HK-2 (cell line): ENCODE measurements at regions not wholly inside any gene's neighbourhood (a gene's known extent, or its start where the extent isn't known, plus 50 kb on each side); places are given as distances from the start of the nearest gene placed in this dataset.
"Not testable (repeated sequence)": the region's sequence is repeated elsewhere in the genome, so short reads cannot be mapped to it uniquely, and the experiment has no call there.

ENCODE experiments used
- DNase-seq: peaks from one replicate; pipeline ENCODE4 v3.0.0-alpha.2; 2018; ENCODE audit not compliant: unreplicated experiment

- DNase-seq, result no peak
Measured at GRCh38 chr9:115668521-115668920, 485.1 kb upstream of the PAPPA start.

DNA sequence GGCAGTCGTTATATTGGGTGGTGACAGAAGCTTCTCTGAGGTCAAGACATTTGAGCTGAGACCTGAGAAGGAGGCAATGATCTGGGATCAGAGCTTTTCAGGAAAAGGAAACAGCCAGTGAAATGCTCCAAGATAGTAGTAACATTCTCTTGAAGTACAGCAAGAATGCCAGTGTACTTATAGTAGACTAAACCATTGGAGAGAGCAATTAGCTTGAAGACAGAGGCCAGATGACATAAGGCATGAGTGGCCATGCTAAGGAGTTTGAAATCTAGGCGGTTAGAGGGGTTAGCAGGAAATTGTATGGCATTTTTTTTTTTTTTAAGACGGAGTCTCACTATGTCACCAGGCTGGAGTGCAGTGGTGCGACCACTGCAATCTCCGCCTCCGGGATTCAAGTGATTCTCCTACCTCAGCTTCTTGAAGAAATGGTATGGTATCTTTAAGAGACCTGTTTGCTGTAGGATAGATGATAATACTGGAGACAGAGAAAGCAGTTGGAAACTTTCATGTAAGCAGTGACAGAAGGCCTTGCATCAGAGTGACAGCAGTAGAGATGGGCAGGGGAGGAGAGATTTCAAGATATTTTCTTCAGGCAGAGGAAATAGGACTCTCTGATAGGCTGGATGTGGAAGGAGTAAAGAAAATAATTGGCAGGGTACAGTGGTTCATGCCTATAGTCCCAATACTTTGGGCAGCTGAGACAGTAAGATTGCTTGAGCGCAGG lies 482.2 kb upstream of the PAPPA start:
- DNase-seq, result no peak

DNA sequence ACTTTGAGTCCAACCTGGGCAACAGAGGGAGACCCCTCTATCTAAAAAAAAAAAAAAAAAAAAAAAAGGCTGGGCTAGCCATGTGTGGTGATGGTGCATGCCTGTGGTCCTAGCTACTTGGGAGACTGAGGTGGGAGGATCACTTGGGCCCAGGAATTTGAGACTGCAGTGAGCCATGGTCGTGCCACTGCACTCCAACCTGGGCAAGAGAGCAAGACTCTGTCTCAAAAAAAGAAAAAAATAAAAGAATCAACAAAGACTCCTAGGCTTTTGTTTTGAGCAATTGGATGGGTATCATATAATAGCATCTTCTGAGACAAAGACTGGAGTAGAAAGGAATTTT lies 481.7 kb upstream of the PAPPA start:
- DNase-seq, result no peak

- peak; percentile 81 for DNase-seq
Measured at GRCh38 chr9:115672477-115673316, 480.9 kb upstream of the PAPPA start.

DNA sequence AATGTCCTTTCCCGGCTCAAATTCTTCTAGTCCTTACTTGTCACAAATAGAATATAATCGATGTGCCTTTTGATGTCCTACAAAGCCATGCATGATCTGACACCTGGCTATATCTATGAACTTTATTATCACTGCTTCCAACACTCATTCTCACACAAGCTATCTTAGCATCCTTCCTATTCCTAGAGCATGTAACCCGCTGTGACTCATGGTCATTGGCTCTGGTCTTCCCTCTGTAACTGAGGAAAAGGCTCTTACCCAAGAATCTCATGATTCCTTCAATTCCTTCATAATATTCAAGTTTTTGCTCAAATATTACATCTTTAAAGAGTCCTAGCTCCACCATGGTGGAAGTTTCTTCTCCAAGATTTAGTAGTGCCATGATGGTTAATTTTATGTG lies 480.0 kb upstream of the PAPPA start:
- DNase-seq, result no peak

GRCh38 chr9:115674091-115674490 lies 479.5 kb upstream of the PAPPA start:
- DNase-seq, result no peak

DNA sequence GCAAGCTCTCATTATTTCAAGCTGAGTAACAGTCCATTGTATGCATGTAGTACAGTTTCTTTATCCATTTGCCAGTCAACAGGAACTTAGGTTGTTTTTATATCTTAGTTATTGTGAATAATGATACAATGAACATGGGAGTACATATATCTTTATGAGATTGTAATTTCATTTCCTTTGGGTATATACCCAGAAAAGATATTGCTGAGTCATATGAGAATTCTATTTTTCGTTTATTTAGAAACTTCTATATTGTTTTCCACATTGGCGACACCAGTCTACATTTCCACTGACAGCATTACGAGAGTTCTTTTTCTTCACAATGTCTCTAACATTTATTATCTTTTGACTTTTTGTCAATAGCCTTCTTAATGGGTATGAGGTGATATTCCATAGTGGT lies 477.8 kb upstream of the PAPPA start:
- no peak for DNase-seq

DNA sequence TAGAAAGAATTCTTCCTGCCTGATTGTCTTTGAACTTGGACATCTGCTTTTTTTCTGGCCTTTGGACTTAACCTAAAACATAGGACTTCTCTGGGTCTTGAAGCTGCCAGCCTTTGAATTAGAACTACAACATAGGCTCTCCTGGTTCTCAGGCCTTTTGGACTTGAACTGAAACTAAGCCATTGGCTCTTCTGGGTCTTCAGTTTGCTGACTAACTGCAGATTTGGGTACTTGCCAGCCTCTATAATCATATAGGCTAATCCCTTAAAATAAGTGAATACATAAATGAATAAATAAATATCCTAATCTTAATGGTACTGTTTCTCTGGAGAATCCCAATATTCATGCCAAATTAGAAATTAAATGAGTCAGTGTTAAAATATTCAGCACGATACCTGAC lies 473.4 kb upstream of the PAPPA start:
- no peak for DNase-seq

- DNase-seq, result no peak
Measured at GRCh38 chr9:115681585-115681984, 472.0 kb upstream of the PAPPA start.

GRCh38 chr9:115686069-115686468 lies 467.5 kb upstream of the PAPPA start:
- no peak for DNase-seq

DNA sequence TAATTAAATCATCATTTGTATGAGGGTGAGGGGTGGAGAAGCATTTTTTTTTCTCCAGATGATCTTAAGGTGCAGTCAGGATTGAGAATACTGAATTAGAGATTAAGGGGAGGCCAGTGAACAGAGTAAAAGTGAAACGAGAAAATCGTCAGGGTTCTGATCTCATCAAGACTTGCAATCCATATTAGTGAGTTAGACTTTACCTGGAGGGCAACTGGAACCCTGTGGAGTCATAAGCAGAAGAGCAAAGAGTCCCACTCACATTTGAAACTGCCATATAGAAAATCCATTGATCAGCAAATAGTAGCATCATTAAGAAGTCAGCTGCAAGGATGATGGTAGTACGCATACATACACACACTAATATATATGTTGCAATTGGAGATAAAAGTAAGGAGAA lies 466.2 kb upstream of the PAPPA start:
- no peak for DNase-seq

DNA sequence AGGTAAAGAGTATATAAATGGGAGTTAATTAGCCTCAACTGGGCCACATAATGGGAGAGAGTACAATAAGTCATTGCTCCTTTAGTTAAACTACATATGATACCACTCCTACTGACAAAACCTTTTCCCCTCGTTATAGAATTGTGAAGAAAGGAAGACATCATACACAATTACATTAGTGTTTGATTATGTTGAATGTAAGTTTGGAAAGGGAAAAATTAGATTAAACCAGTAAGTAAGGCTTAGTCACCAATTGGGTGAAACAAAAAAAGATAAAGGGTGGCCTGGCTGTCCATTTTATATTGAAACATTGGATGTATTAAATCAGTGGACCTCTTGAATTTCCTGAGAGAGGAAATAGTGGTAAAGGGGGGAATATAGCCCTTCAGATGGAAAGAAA lies 464.3 kb upstream of the PAPPA start:
- DNase-seq, result no peak

DNA sequence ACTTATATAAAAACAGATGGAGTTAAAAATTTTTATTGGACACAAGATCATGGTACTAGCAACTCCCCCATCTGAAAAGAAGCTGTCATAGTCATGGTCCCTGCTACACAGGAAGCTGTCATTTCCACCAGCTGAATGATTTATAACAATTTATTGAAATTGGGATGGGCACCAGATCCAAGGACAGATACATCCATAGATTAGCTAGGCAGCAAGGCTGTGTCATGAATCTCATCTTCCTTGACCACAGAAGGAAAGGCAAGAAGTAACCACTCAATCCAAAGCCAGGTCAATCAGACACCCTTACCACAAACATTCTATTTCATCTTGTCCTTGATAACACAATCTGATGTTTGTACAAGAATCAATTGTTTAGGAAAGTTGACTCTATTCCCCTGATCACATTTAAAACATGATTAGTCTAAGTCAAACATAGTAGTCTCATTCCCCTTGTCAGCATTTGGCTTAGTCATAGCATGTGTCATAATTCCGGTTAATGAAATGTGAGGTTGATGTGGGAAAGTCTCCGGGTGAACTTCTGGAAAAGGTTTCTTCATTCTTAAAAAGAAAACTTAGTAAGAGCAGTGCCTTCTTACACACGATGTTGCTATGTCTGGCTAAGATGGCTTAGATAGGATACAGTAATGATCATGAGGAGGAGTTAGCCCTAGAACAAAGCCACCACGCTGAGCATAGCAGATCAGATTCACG lies 462.6 kb upstream of the PAPPA start:
- no peak for DNase-seq

GRCh38 chr9:115691693-115692092 lies 461.9 kb upstream of the PAPPA start:
- no peak for DNase-seq

DNA sequence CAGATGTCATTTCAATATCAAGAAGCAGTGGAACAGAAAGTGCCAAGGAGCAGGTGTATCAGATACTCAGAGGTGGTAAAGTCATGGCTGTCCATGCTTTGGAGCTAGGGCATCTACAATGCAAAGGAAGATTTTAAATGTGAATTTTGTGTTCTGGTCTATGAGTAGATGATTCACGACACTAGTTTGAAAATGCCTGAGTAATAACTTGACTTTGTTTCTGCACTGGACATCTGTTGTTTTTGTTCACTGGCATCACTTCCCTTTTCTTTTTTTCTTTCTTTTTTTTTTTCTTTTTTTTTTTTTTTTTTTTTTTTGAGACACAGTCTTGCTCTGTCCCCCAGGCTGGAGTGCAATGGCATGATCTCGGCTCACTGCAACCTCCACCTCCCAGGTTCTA lies 460.7 kb upstream of the PAPPA start:
- not testable (repeated sequence) for DNase-seq

DNA sequence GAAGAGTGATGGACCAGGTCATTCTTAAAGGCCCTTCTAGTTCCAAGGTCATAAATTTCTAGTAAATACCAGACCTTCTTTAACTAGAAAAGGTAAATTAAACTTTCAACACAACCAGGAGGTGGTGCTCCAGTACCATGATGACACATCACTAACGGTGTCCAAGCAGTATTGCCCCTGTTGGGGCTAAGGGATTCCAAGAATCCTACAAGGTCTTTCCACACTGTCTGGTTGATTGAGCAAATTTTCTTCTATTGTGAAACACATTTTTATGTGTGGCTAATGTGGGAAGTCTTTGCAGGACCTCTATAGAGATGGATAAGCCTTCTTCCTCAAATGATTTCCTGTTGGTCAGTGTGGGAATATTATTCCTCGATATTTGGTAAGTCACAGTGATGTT lies 459.6 kb upstream of the PAPPA start:
- DNase-seq, result peak; percentile 16

- no peak for DNase-seq
Measured at GRCh38 chr9:115694991-115695390, 458.6 kb upstream of the PAPPA start.

DNA sequence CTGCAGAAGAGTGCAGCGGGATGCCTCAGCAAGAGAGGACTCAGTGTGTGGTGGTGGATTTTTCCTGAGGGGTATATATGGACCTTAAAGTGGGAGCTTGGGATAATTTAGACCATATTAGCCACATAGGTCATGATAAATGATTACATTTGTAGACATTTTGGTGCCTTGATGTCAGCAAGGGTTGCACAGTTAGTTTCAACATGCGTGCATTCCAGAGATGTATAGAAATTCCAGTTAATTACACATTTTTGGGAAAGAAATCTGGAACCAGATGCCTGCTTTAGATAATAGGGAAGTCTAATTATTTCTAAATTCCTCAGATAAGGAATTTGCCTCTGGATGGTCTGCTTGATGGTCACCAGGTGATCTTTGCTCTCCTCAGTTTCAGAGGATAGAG lies 440.6 kb upstream of the PAPPA start:
- no peak for DNase-seq

- DNase-seq, result no peak
Measured at GRCh38 chr9:115715666-115716065, 437.9 kb upstream of the PAPPA start.

- DNase-seq, result no peak
Measured at GRCh38 chr9:115717298-115717697, 436.3 kb upstream of the PAPPA start.

DNA sequence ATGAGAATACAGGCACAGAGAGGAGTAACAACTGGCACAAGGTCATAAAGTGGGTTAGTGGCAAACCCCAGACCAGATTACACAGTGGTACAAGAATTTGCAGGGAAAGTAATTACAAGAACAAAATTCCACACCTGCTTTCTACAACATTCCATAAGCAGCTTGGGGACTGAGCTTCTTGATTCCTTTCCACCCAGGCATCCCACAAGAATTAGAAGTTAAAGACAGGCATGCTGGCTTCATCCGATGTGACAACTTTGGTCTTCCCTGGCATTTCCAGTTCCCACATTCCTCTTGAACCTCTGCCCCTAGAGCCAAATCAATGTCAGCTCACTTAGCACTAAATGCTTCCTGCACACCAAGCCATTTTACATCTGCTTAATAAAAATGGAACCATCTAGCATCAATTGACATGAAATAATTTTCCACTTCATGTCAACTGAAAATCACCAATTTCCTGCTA lies 435.8 kb upstream of the PAPPA start:
- peak; percentile 20 for DNase-seq

GRCh38 chr9:115730396-115730795 lies 423.2 kb upstream of the PAPPA start:
- DNase-seq, result no peak

DNA sequence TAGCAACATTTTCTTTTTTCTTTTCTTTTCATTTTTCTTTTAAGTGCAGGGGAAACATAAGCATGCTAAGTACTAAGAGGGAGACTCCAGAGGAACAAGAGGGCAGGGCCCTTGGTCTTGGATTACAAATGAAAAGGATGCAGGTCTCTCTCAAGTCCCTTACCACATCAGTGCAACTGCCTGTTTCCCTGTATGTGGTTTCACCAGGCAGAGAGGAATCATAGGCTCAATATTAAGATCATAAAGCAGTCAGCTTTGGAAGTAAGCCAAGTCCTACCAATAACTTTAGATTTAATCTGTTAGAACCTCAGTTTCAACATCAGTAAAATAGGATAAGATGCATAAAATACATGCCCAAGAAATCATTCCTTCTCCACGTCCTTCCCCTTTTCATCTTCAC lies 422.7 kb upstream of the PAPPA start:
- no peak for DNase-seq
